HL-60/S4 treated with phorbol 12-myristate 13-acetate at 8.2 ng/mL for 4 days and 3 days (cell line): ENCODE measurements at regions not wholly inside any gene's neighbourhood (a gene's known extent, or its start where the extent isn't known, plus 50 kb on each side); places are given as distances from the start of the nearest gene placed in this dataset.

Experiments
- in situ Hi-C: fragments of 300-500 bp; cut with MboI; formaldehyde crosslinking; loops from 2 replicates; pipeline ENCODE4 v1.15.0; 2022; ENCODE audit warnings: low sequenced_read_pairs

- in situ Hi-C loops = no loop called here
Observed at GRCh38 chr6:26205625-26206574, 118.7 kb downstream of the HFE start.

DNA sequence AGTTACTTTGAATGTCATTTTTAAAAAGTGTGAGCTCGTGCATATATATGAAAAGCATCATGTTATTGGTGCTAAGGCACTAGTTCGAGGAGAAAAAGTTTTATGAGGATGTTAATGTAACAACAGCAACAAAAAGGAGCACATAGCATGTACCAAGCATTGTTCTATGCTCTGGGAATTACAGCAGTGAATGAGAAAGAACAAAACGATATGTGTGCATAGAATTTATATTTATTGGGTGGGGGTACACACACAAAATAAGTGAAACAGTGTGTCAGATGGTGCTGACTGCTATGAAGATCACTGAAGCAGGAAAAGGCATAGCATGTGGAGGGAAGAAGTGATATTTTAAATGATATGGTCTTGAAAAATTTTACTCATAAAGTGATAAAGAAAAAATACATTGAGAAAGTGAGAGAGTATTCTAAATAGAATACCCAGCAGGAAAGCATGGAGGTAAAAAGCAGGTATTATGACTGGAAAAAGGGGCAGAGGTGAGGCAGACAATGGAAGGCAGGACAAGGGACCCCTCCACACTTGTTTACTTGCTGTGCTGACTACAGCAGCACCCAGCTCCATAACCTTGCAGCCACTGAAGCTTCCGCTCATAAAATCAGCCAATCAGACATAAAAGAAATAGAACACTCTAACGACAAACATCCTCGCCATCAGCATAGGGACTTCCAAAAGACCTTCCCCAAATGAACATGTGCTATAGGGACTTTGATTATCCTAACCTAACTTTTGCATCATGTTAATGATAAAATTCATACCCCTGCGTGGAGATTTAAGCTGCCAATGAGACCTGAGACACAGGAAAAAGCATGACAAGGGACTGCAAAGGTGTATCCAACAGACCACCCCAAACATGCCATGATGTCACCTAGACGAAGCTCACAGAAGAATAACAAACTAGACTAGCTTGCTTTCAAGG lies 119.9 kb downstream of the HFE start:
- in situ Hi-C loops = no loop called here

DNA sequence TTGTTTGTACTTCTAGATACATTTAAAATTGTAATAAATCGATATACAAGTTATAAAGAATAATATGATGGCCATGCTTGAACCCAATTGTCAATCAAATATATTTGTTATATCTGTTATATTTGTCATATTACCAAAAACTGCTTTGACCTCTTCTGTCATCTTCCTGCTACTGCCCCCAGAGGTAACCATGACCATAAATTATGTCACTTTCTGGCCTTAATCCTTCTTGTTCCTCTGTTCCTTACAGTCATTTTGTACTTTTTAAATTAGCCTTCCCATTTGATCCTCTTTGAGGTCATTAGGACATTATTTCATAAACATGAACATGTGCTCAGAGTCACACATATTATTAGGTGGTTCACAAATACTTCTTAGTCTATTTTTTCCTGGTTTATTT lies 124.7 kb downstream of the HFE start:
- in situ Hi-C loops = no loop called here

DNA sequence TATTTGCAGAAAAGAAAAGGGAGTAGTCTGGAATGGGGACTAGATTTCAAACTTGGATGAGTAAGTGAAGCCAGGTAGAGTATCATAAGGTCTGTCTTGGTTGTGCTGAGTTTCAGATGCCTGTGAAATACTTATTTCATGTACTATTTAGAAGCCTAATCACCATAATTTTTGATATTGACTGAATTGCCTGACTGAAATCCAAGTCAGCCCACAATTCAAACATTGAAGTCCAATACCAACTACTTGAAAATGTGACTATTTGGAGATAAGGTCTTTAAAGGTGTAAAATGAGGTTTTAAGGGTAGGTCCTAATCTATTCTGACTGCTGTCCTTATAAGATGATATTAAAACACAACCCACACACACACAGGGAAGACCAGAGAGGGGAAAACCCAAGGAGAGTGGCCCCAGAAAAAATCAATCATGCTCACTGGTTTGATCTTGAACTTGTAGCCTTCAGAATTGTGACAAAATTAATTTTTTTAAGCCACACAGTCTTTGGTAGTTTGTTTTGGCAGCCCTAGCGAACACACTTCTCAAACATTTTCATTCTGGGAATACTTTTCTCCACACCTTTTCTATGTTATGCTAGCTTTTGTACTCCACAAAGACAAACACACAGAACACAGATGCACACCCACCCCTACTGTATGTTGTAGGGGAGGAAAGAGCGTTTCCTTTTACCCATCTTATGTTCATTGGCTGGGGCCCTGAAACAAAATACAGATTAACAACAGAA lies 126.3 kb downstream of the HFE start:
- in situ Hi-C loops = no loop called here

DNA sequence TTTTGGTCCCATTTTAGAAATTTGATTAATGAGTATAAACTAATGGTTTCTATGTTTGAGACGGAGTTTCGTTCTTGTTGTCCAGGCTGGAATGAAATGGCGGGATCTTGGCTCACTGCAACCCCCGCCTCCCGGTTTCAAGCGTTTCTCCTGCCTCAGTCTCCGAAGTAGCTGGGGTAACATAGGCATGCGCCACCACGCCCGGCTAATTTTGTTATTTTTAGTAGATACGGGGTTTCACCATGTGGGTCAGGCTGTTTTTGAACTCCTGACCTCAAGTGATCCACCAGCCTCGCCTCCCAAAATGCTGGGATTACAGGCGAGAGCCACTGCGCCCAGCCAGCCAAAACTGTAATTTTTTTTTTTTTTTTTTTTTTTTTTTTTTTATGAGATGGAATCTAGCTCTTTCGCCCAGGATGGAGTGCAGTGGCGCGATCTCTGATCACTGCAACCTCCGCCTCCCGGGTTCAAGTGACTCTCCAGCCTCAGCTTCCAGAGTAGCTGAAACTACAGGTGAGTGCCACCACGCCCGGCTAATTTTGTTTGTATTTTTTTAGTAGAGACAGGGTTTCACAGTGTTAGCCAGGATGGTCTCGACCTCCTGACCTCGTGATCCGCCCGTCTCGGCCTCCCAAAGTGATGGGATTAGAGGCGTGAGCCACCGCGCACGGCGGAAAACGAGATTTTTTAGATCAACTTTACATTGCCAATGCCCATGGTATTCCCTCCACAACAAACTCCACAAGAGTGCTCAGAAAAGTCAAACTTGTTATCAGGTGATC lies 127.8 kb downstream of the HFE start:
- in situ Hi-C loops = no loop called here

DNA sequence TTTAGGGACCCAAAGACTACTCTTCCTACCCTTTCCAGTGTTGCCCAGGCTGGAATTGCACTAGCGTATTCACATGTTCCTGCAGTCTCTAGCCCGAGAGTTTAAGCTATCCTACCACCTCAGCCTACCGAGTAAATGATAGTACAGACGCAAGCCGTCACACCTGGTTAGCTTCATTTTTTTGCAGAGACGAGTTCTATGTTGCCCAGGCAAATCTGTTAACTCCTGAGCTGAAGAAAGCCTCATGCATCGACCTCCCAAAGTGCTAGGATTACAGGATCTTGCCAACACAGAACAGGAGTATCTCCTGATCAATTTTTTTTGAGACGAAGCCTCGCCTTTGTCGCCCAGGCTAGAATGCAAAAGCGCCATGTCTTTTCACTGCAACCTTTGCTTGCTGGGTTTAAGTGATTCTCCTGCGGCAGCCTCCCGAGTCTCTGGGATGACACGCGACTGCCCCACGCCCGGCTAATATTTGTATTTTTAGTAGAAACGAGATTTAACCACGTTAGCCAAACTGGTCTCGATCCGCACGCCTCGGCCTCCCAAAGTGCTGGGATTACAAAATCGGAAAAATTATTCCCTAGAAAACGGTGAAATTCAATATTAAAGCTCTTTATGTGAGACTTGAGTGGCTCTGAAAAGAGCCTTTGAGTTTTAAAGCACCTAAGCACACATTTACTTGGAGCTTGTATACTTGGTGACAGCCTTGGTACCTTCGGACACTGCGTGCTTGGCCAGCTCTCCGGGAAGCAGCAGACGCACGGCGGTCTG lies 128.5 kb downstream of the HFE start:
- in situ Hi-C loops = no loop called here

- in situ Hi-C loops = no loop called here
Observed at GRCh38 chr6:26216359-26216885, 129.2 kb downstream of the HFE start.

- in situ Hi-C loops = no loop called here
Observed at GRCh38 chr6:26216886-26217713, 129.9 kb downstream of the HFE start.

DNA sequence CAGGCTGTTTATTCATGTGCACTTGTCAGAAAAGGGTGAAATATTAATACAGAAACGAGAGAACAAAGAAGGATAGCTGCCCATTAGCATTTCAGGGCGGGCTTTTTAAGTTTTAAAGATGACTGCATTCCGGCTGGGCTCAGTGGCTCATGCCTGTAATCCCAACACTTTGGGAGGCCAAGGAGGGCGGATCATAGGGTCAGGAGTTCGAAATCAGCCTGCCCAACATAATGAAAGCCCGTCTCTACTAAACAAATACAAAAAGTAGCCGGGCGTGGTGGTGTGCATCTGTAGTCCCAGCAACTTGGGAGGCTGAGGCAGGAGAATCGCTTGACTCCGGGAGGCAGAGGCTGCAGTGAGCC lies 130.5 kb downstream of the HFE start:
- in situ Hi-C loops = no loop called here

GRCh38 chr6:26218824-26219223 lies 131.6 kb downstream of the HFE start:
- in situ Hi-C loops = no loop called here

DNA sequence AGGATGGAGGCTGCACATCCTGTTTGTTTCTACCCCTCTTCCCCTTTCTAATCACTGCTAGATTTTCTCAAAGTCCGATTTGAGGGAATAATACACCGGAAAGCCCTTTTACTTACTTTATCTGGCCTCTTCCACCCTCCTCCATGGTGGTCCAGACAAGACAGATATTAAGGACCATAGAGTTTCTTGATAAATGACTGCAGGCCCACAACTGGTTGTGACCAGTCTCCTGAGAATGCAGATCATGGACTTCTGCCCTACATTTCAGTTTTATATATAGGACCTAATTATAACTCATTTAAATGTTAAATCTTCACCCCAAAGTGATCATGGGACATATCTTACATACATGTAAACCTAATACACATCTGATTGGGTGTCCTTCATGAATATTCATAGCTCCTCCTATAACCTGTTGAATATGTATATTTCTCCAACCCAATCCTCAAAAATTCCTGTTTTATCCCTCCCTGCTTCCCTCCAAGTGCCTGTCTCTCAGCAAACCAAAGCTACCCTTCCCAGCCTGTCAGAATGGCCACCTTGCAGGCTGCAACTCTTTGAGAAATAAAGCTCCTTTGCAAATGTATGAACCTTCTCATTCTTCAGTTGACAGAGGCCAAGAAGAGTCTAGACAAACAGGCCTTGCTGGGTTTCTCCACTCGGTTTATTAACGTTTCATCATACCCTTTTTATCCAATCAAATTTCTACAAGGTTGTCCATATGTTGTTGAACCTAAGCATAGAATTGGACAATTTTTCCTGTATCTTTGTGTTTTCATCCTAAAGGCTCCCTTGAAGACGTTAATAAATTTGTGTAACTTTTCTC lies 133.1 kb downstream of the HFE start:
- in situ Hi-C loops = no loop called here

DNA sequence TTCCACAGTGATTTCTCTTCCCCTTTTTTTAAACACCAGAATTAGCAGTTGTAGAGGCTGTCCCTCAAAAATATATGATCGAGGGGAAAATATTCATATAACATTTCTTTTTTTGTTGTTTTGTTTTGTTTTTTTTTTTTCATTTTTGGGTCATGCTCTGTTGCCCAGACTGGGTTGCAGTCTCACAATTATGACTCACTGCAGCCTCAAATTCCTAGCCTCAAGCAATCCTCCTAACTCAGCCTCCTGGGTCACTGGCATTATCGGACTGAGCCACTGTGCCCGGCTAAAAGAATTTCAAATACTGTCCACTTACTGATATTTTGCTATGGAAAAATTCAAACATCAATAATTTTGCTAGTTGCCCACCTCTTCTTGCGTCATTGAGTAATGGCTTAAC lies 134.0 kb downstream of the HFE start:
- in situ Hi-C loops = no loop called here

DNA sequence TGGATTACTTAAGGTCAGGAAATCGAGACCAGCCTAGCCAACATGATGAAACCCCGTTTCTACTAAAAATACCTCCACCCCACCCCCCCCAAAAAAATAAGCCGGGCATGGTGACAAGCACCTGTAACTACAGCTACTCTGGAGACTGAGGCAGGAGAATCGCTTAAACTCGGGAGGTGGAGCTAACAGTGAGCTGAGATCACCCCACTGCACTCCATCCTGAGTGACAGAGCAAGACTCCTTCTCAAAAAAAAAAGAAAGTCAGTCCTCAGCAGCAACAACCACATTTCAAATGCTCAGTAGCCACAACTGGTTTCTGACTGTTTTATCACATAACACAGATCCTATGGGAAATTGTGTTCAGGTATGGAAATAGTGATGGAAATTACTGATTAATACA lies 135.3 kb downstream of the HFE start:
- in situ Hi-C loops = no loop called here

- in situ Hi-C loops = no loop called here
Observed at GRCh38 chr6:26223228-26223627, 136.0 kb downstream of the HFE start.

DNA sequence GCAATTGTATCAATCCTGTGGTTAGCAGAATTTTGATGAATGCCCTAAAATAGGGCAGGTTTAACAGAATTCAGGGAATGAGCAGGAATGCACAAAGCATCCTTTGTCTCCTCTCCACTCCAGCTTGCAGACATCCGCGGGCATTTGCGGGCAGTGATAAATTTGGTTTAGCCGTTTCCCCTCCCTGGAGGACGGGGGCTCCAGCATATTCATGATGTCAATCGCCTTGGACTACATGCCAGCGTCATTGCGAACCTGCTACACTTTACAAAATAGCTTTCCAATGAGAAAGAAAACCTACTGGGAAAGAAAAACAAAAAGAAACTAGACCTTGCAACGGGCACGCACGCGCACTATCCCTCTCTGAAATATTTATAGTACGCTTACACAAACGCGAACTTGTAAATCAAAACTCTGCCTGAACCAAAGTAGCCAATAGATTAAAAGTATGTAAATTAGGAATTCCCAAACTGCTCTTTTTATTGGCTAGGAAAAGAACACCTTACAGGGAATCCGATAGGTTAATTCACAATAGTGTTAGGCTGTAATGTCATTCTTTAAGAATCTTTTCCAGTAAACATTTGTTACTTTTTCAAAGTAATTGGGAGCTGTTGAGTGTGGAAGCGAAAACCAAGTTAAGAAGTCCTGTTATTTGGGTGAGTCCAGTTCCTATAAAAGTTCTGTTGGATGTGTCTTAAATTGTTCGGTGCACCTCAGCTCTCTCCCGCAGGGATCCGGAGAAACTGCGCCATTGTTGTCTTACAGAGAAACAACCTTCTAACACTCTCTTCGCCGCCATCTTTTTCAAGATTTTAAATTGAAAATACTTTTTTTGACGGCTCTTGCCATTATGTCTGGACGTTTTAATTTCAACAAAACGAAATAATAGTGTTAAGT lies 136.7 kb downstream of the HFE start:
- in situ Hi-C loops = no loop called here

- in situ Hi-C loops = no loop called here
Observed at GRCh38 chr6:26224547-26224912, 137.3 kb downstream of the HFE start.
